Mesenchymal stem cell (in vitro differentiated cells and primary cell): ENCODE measurements at regions not wholly inside any gene's neighbourhood (a gene's known extent, or its start where the extent isn't known, plus 50 kb on each side); places are given as distances from the start of the nearest gene placed in this dataset.
A peak's percentile ranks its signal among the peaks of the same experiment; 100 is the strongest.

Source experiments
- DNase-seq: peaks from one replicate; pipeline ENCODE4 v3.0.0-alpha.2; 2013
- H2AFZ ChIP-seq: one replicate; pipeline ENCODE4 v1.6.1; 2013; ENCODE audit warnings: low read depth, mild to moderate bottlenecking, control low read depth, inconsistent platforms, low read length, moderate library complexity
- H2AK5ac ChIP-seq: 2 replicates; pipeline ENCODE4 v1.6.1; 2013; ENCODE audit warnings: low read length, moderate library complexity, mild to moderate bottlenecking, inconsistent platforms; ENCODE audit not compliant: severe bottlenecking
- H2BK120ac ChIP-seq: one replicate; pipeline ENCODE4 v1.6.1; 2013; ENCODE audit warnings: low read depth, mild to moderate bottlenecking, inconsistent platforms, low read length, moderate library complexity
- H2BK12ac ChIP-seq, 2 experiments: one replicate each; pipeline ENCODE4 v1.6.1; 2013; ENCODE audit warnings: inconsistent platforms in 2 of 2, low read length in 2 of 2, mild to moderate bottlenecking in 2 of 2, moderate library complexity in 2 of 2, control low read depth in 1 of 2
- H2BK15ac ChIP-seq: one replicate; pipeline ENCODE4 v1.6.1; 2013; ENCODE audit warnings: mild to moderate bottlenecking, low read depth, inconsistent platforms; ENCODE audit not compliant: poor library complexity, severe bottlenecking
- H2BK5ac ChIP-seq: 2 replicates; pipeline ENCODE4 v1.6.1; 2013; ENCODE audit warnings: low read depth, mild to moderate bottlenecking, low read length, control low read depth, inconsistent platforms; ENCODE audit not compliant: poor library complexity, severe bottlenecking
- H3K14ac ChIP-seq, 2 experiments: one replicate each; pipeline ENCODE4 v1.6.1; 2013; ENCODE audit warnings: inconsistent platforms in 2 of 2, low read length in 2 of 2, control low read depth in 1 of 2, mild to moderate bottlenecking in 1 of 2, moderate library complexity in 1 of 2
- H3K18ac ChIP-seq, 2 experiments: one replicate each; pipeline ENCODE4 v1.6.1; 2013; ENCODE audit warnings: inconsistent platforms in 2 of 2, low read length in 2 of 2, control low read depth in 1 of 2, low read depth in 1 of 2, mild to moderate bottlenecking in 1 of 2
- H3K23ac ChIP-seq, 2 experiments: one replicate each; pipeline ENCODE4 v1.6.1; 2013; ENCODE audit warnings: inconsistent platforms in 2 of 2, low read length in 2 of 2, mild to moderate bottlenecking in 2 of 2, moderate library complexity in 2 of 2, control low read depth in 1 of 2
- H3K27ac ChIP-seq: 2 replicates; pipeline ENCODE4 v1.5.1; 2013; ENCODE audit warnings: mild to moderate bottlenecking, moderate library complexity, low read length, control low read depth, inconsistent platforms; ENCODE audit not compliant: poor library complexity, severe bottlenecking
- H3K27me3 ChIP-seq, 2 experiments: 2 replicates each; pipeline versions ENCODE4 v1.6.1 to v1.7.0; 2013; ENCODE audit warnings: low read length in 2 of 2, mild to moderate bottlenecking in 2 of 2, moderate library complexity in 2 of 2, control low read depth in 1 of 2, inconsistent platforms in 1 of 2; ENCODE audit not compliant: control insufficient read depth in 1 of 2, insufficient read depth in 1 of 2
- H3K36me3 ChIP-seq, 2 experiments: 2 replicates each; pipeline versions ENCODE4 v1.6.1 to v1.7.0; 2013; ENCODE audit warnings: low read length in 2 of 2, control low read depth in 1 of 2, inconsistent platforms in 1 of 2, low read depth in 1 of 2, mild to moderate bottlenecking in 1 of 2; ENCODE audit not compliant: insufficient read depth in 2 of 2, control insufficient read depth in 1 of 2
- H3K4ac ChIP-seq, 2 experiments: one replicate each; pipeline ENCODE4 v1.6.1; 2013; ENCODE audit warnings: inconsistent platforms in 2 of 2, low read length in 2 of 2, mild to moderate bottlenecking in 2 of 2, moderate library complexity in 2 of 2, control low read depth in 1 of 2, low read depth in 1 of 2
- H3K4me1 ChIP-seq: 2 replicates; pipeline ENCODE4 v1.6.1; 2013; ENCODE audit warnings: low read depth, low read length, control low read depth; ENCODE audit not compliant: control insufficient read depth, insufficient read depth
- H3K4me2 ChIP-seq: 2 replicates; pipeline ENCODE4 v1.6.1; 2013; ENCODE audit warnings: low read length, mild to moderate bottlenecking, inconsistent platforms; ENCODE audit not compliant: poor library complexity, severe bottlenecking
- H3K4me3 ChIP-seq, 2 experiments: 2 replicates each; pipeline versions ENCODE4 v1.5.1 to v1.7.0; 2013; ENCODE audit warnings: low read length in 2 of 2, mild to moderate bottlenecking in 2 of 2, control low read depth in 1 of 2, low read depth in 1 of 2; ENCODE audit not compliant: insufficient read depth in 1 of 2
- H3K79me1 ChIP-seq: replicated peaks from 2 replicates; pipeline ENCODE4 v1.6.1; 2013; ENCODE audit warnings: mild to moderate bottlenecking, control low read depth, low read length, inconsistent platforms; ENCODE audit not compliant: poor library complexity, severe bottlenecking
- H3K9ac ChIP-seq: 2 replicates; pipeline ENCODE4 v1.7.0; 2013; ENCODE audit warnings: mild to moderate bottlenecking, low read length, moderate library complexity
- H3K9me3 ChIP-seq: 2 replicates; pipeline ENCODE4 v1.7.0; 2013; ENCODE audit warnings: mild to moderate bottlenecking, low read length; ENCODE audit not compliant: control insufficient read depth
- H4K8ac ChIP-seq: one replicate; pipeline ENCODE4 v1.6.1; 2013; ENCODE audit warnings: inconsistent platforms, mild to moderate bottlenecking, low read length, moderate library complexity
- H4K91ac ChIP-seq: one replicate; pipeline ENCODE4 v1.6.1; 2013; ENCODE audit warnings: mild to moderate bottlenecking, low read length, inconsistent platforms
- WGBS: methylation state at CpG from one replicate; pipeline ENCODE4 v1.1.7; 2013; ENCODE audit warnings: mixed read lengths; 5-methylcytosine and 5-hydroxymethylcytosine counted together

- Histone ChIP-seq H2BK15ac (no peak overlapping the region), H2AK5ac (no peak overlapping the region), H2BK120ac (no peak overlapping the region), H3K27me3 (no peaks in the 10 kb centered on the region), H3K9ac (no peak overlapping the region), H4K91ac (no peak overlapping the region), H3K27ac (no peak overlapping the region), H3K18ac (no peak overlapping the region), H3K36me3 (no peaks in the 10 kb centered on the region), H3K4me3 (no peak overlapping the region), H2AFZ (no peak overlapping the region), H3K9me3 (no peaks in the 10 kb centered on the region), H3K4ac (no peak overlapping the region), H3K4me1 (no peaks in the 10 kb centered on the region), H2BK5ac (no peak overlapping the region), H3K14ac (no peak overlapping the region), H2BK12ac (no peak overlapping the region), H3K4me2 (no peak overlapping the region), H3K79me1 (no peaks in the 10 kb centered on the region), H4K8ac (no peak overlapping the region), H3K23ac (no peak overlapping the region)
- WGBS = 98% methylated on average over 2 of the region's 2 CpGs
- DNase-seq = no peak
Observed at GRCh38 chr12:58435647-58436046, 484.7 kb downstream of the LRIG3 start.

- no peak overlapping the region for H2BK12ac ChIP-seq
- no peak overlapping the region for H3K14ac ChIP-seq
- no peak overlapping the region for H3K27ac ChIP-seq
- H2BK120ac ChIP-seq = no peak overlapping the region
- no peak overlapping the region for H3K23ac ChIP-seq
- no peaks in the 10 kb centered on the region for H3K4me1 ChIP-seq
- 92% methylated on average over 1 of the region's 2 CpGs for WGBS
- no peak overlapping the region for H3K4ac ChIP-seq
- H3K36me3 ChIP-seq = no peaks in the 10 kb centered on the region
- no peak overlapping the region for H3K9ac ChIP-seq
- H2BK15ac ChIP-seq = no peak overlapping the region
- no peak overlapping the region for H4K8ac ChIP-seq
- H3K18ac ChIP-seq = no peak overlapping the region
- H3K4me3 ChIP-seq = no peak overlapping the region
- no peak overlapping the region for H2AK5ac ChIP-seq
- no peaks in the 10 kb centered on the region for H3K27me3 ChIP-seq
- no peak for DNase-seq
- no peaks in the 10 kb centered on the region for H3K9me3 ChIP-seq
- H4K91ac ChIP-seq = no peak overlapping the region
- no peak overlapping the region for H3K4me2 ChIP-seq
- H2AFZ ChIP-seq = no peak overlapping the region
- no peak overlapping the region for H2BK5ac ChIP-seq
- no peaks in the 10 kb centered on the region for H3K79me1 ChIP-seq
Observed at GRCh38 chr12:58441483-58441882, 478.8 kb downstream of the LRIG3 start.

GRCh38 chr12:58443273-58443980 lies 476.9 kb downstream of the LRIG3 start:
- H3K14ac ChIP-seq = no peak overlapping the region
- no peaks in the 10 kb centered on the region for H3K27me3 ChIP-seq
- no peak overlapping the region for H3K23ac ChIP-seq
- H3K27ac ChIP-seq = no peak overlapping the region
- H2BK15ac ChIP-seq = no peak overlapping the region
- H3K79me1 ChIP-seq = no peaks in the 10 kb centered on the region
- H3K18ac ChIP-seq = peak overlapping the region in 1 of 2 experiments; percentile 50
- H3K4me2 ChIP-seq = no peak overlapping the region
- no peak overlapping the region for H2AFZ ChIP-seq
- peak overlapping the region; percentile 24 to 51 for H3K4ac ChIP-seq
- H4K91ac ChIP-seq = no peak overlapping the region
- no peak overlapping the region for H3K4me3 ChIP-seq
- no peak overlapping the region for H2AK5ac ChIP-seq
- no peaks in the 10 kb centered on the region for H3K9me3 ChIP-seq
- H3K36me3 ChIP-seq = no peaks in the 10 kb centered on the region
- no peak overlapping the region for H4K8ac ChIP-seq
- DNase-seq = peak; percentile 37
- no peak overlapping the region for H2BK5ac ChIP-seq
- H3K9ac ChIP-seq = no peak overlapping the region
- H2BK120ac ChIP-seq = no peak overlapping the region
- peak overlapping the region in 1 of 2 experiments; percentile 39 for H2BK12ac ChIP-seq
- no peaks in the 10 kb centered on the region for H3K4me1 ChIP-seq

DNA sequence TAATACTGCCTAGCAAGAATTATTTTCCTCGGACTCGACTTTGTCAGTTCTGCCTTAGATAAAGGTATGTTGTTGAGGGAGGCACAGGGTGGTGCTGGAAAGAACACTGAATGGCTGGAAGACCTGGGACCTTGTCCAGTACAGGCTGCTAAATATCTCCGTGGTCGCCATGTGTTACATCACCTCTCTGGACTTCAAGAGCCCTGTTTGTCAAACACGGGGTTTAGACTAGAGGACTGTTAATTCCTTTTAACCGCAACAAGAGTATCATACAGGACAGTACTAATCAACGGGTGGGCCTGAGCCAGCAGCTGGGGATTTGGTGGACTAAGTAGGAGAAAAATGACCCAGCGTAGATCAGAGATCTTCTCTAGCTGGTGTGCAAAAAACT lies 476.3 kb downstream of the LRIG3 start:
- no peaks in the 10 kb centered on the region for H3K4me1 ChIP-seq
- 56% methylated on average over 8 of the region's 8 CpGs for WGBS
- no peak overlapping the region for H3K18ac ChIP-seq

More for the DNA sequence above, 476.3 kb downstream of the LRIG3 start:
- peak; percentile 73 for DNase-seq
- Histone ChIP-seq H3K4ac (no peak overlapping the region), H3K36me3 (no peaks in the 10 kb centered on the region), H2BK120ac (no peak overlapping the region), H2AFZ (no peak overlapping the region), H3K14ac (no peak overlapping the region), H4K91ac (no peak overlapping the region), H2BK12ac (no peak overlapping the region), H3K4me3 (no peak overlapping the region), H3K9me3 (no peaks in the 10 kb centered on the region), H3K79me1 (no peaks in the 10 kb centered on the region), H2BK15ac (no peak overlapping the region), H4K8ac (no peak overlapping the region), H2AK5ac (no peak overlapping the region), H3K27ac (no peak overlapping the region), H3K4me2 (no peak overlapping the region), H2BK5ac (no peak overlapping the region), H3K23ac (no peak overlapping the region), H3K27me3 (no peaks in the 10 kb centered on the region), H3K9ac (no peak overlapping the region)
